ENCODE measurements at regions not wholly inside any gene's neighbourhood (a gene's known extent, or its start where the extent isn't known, plus 50 kb on each side); places are given as distances from the start of the nearest gene placed in this dataset.
"Not testable (repeated sequence)": the region's sequence is repeated elsewhere in the genome, so short reads cannot be mapped to it uniquely, and the experiment has no call there.

- TF ChIP-seq CTCF (IDR thresholded peaks at IDR 0.05; ENCODE audit: low read depth, low read length, missing control alignments): no peak
- H3K4me3 ChIP-seq (ENCODE audit: low read depth, low read length): no peak overlapping the region
- no peak for DNase-seq (ENCODE audit: low read depth)
These were observed 876.1 kb upstream of the GBE1 start for GRCh38 chr3:82637574-82637973.

GRCh38 chr3:82636177-82636576 is 874.7 kb upstream of the GBE1 start:
- no peak for DNase-seq (ENCODE audit: low read depth)
- no peak overlapping the region for H3K4me3 ChIP-seq (ENCODE audit: low read depth, low read length)
- TF ChIP-seq CTCF (IDR thresholded peaks at IDR 0.05; ENCODE audit: low read depth, low read length, missing control alignments): no peak

GRCh38 chr3:82633319-82633718 is 871.9 kb upstream of the GBE1 start:
- no peak overlapping the region for H3K4me3 ChIP-seq (ENCODE audit: low read depth, low read length)
- DNase-seq (ENCODE audit: low read depth): no peak
- no peak for TF ChIP-seq CTCF (IDR thresholded peaks at IDR 0.05; ENCODE audit: low read depth, low read length, missing control alignments)

- no peak overlapping the region for H3K4me3 ChIP-seq (ENCODE audit: low read depth, low read length)
- no peak for TF ChIP-seq CTCF (IDR thresholded peaks at IDR 0.05; ENCODE audit: low read depth, low read length, missing control alignments)
- DNase-seq (ENCODE audit: low read depth): no peak
These were observed 868.5 kb upstream of the GBE1 start for GRCh38 chr3:82629937-82630336.

GRCh38 chr3:82628385-82629014 is 867.1 kb upstream of the GBE1 start:
- H3K4me3 ChIP-seq (ENCODE audit: low read depth, low read length): no peak overlapping the region
- no peak for TF ChIP-seq CTCF (IDR thresholded peaks at IDR 0.05; ENCODE audit: low read depth, low read length, missing control alignments)
- no peak for DNase-seq (ENCODE audit: low read depth)

- no peak overlapping the region for H3K4me3 ChIP-seq (ENCODE audit: low read depth, low read length)
- DNase-seq (ENCODE audit: low read depth): no peak
- TF ChIP-seq CTCF (IDR thresholded peaks at IDR 0.05; ENCODE audit: low read depth, low read length, missing control alignments): no peak
These were observed 866.3 kb upstream of the GBE1 start for GRCh38 chr3:82627733-82628132.

- not testable (repeated sequence) for H3K4me3 ChIP-seq (ENCODE audit: low read depth, low read length); DNase-seq (ENCODE audit: low read depth)
These were observed 859.3 kb upstream of the GBE1 start for GRCh38 chr3:82620744-82621143.

Data from GM12864 (cell line).